ENCODE measurements at regions not wholly inside any gene's neighbourhood (a gene's known extent, or its start where the extent isn't known, plus 50 kb on each side); places are given as distances from the start of the nearest gene placed in this dataset.

GRCh38 chr6:168243812-168244376 is 75.7 kb downstream of the DACT2 start:
- no peak overlapping the region for H2AFZ ChIP-seq (ENCODE audit: low read length)
- H3K9me2 ChIP-seq (replicated peaks; ENCODE audit: insufficient read depth, low read length): no peaks in the 10 kb centered on the region
- H3K79me2 ChIP-seq (ENCODE audit: low read length): no peaks in the 10 kb centered on the region
- DNase-seq: no peak
- no peaks in the 10 kb centered on the region for H3K36me3 ChIP-seq (replicated peaks; ENCODE audit: insufficient read depth, low read length)
- H3K9me3 ChIP-seq (replicated peaks; ENCODE audit: insufficient read depth, low read length): no peaks in the 10 kb centered on the region
- no peaks in the 10 kb centered on the region for H3F3A ChIP-seq (ENCODE audit: insufficient read depth, low read length)
- H4K20me1 ChIP-seq (ENCODE audit: insufficient read depth, low read length): no peaks in the 10 kb centered on the region
- no peak overlapping the region for H3K27ac ChIP-seq (ENCODE audit: low read length)
- no peak overlapping the region for H3K4me3 ChIP-seq (ENCODE audit: low read length)
- no peak overlapping the region for H3K4me2 ChIP-seq (ENCODE audit: low read depth, low read length)
- H3K27me3 ChIP-seq (replicated peaks; ENCODE audit: insufficient read depth, low read length): no peaks in the 10 kb centered on the region; the same call in 1 of the 2 replicates
- H3K9ac ChIP-seq (ENCODE audit: low read length): no peak overlapping the region
- no peaks in the 10 kb centered on the region for H3K4me1 ChIP-seq (ENCODE audit: low read length)
- TF ChIP-seq EZH2 (optimal IDR thresholded peaks at IDR 0.05; ENCODE audit: low read depth, low read length): no peak
- no peak for TF ChIP-seq CTCF (IDR thresholded peaks at IDR 0.05; ENCODE audit: low read length)
- no peak for TF ChIP-seq EZH2phosphoT487 (IDR thresholded peaks at IDR 0.05; ENCODE audit: low read length)

- no peak overlapping the region for H3K4me2 ChIP-seq (ENCODE audit: low read depth, low read length)
- H3K9ac ChIP-seq (ENCODE audit: low read length): no peak overlapping the region
- H3K9me2 ChIP-seq (replicated peaks; ENCODE audit: insufficient read depth, low read length): no peaks in the 10 kb centered on the region
- H3K27ac ChIP-seq (ENCODE audit: low read length): no peak overlapping the region
- H3K36me3 ChIP-seq (replicated peaks; ENCODE audit: insufficient read depth, low read length): no peaks in the 10 kb centered on the region
- no peaks in the 10 kb centered on the region for H3F3A ChIP-seq (ENCODE audit: insufficient read depth, low read length)
- H3K9me3 ChIP-seq (replicated peaks; ENCODE audit: insufficient read depth, low read length): no peaks in the 10 kb centered on the region
- no peak for DNase-seq
- no peak overlapping the region for H2AFZ ChIP-seq (ENCODE audit: low read length)
- no peaks in the 10 kb centered on the region for H3K79me2 ChIP-seq (ENCODE audit: low read length)
- no peaks in the 10 kb centered on the region; the same call in 1 of the 2 replicates for H3K27me3 ChIP-seq (replicated peaks; ENCODE audit: insufficient read depth, low read length)
- H4K20me1 ChIP-seq (ENCODE audit: insufficient read depth, low read length): no peaks in the 10 kb centered on the region
- TF ChIP-seq CTCF (IDR thresholded peaks at IDR 0.05; ENCODE audit: low read length): no peak
- no peak for TF ChIP-seq EZH2 (optimal IDR thresholded peaks at IDR 0.05; ENCODE audit: low read depth, low read length)
- TF ChIP-seq EZH2phosphoT487 (IDR thresholded peaks at IDR 0.05; ENCODE audit: low read length): no peak
- H3K4me3 ChIP-seq (ENCODE audit: low read length): no peak overlapping the region
- no peaks in the 10 kb centered on the region for H3K4me1 ChIP-seq (ENCODE audit: low read length)
These were observed 76.7 kb downstream of the DACT2 start for GRCh38 chr6:168242940-168243225.

- Histone ChIP-seq H3K4me1 (ENCODE audit: low read length) (no peaks in the 10 kb centered on the region), H3K4me2 (ENCODE audit: low read depth, low read length) (no peak overlapping the region), H3F3A (ENCODE audit: insufficient read depth, low read length) (no peaks in the 10 kb centered on the region), H2AFZ (ENCODE audit: low read length) (no peak overlapping the region), H3K36me3 (replicated peaks; ENCODE audit: insufficient read depth, low read length) (no peaks in the 10 kb centered on the region), H3K9me2 (replicated peaks; ENCODE audit: insufficient read depth, low read length) (no peaks in the 10 kb centered on the region), H3K27me3 (replicated peaks; ENCODE audit: insufficient read depth, low read length) (no peaks in the 10 kb centered on the region; the same call in 1 of the 2 replicates), H3K79me2 (ENCODE audit: low read length) (no peaks in the 10 kb centered on the region), H3K9me3 (replicated peaks; ENCODE audit: insufficient read depth, low read length) (no peaks in the 10 kb centered on the region), H3K9ac (ENCODE audit: low read length) (no peak overlapping the region), H3K27ac (ENCODE audit: low read length) (no peak overlapping the region), H4K20me1 (ENCODE audit: insufficient read depth, low read length) (no peaks in the 10 kb centered on the region), H3K4me3 (ENCODE audit: low read length) (no peak overlapping the region)
- TF ChIP-seq CTCF (IDR thresholded peaks at IDR 0.05; ENCODE audit: low read length) (no peak), EZH2phosphoT487 (IDR thresholded peaks at IDR 0.05; ENCODE audit: low read length) (no peak), EZH2 (optimal IDR thresholded peaks at IDR 0.05; ENCODE audit: low read depth, low read length) (no peak)
- no peak for DNase-seq
These were observed 77.3 kb downstream of the DACT2 start for GRCh38 chr6:168242111-168242939.
